GM15510 (cell line): ENCODE measurements at regions not wholly inside any gene's neighbourhood (a gene's known extent, or its start where the extent isn't known, plus 50 kb on each side); places are given as distances from the start of the nearest gene placed in this dataset.

Source experiments
- POLR2A ChIP-seq: IDR thresholded peaks from 3 replicates; pipeline ENCODE4 v1.6.1; 2011; ENCODE audit warnings: borderline replicate concordance; ENCODE audit not compliant: insufficient read length; ENCODE audit errors: extremely low read depth

DNA sequence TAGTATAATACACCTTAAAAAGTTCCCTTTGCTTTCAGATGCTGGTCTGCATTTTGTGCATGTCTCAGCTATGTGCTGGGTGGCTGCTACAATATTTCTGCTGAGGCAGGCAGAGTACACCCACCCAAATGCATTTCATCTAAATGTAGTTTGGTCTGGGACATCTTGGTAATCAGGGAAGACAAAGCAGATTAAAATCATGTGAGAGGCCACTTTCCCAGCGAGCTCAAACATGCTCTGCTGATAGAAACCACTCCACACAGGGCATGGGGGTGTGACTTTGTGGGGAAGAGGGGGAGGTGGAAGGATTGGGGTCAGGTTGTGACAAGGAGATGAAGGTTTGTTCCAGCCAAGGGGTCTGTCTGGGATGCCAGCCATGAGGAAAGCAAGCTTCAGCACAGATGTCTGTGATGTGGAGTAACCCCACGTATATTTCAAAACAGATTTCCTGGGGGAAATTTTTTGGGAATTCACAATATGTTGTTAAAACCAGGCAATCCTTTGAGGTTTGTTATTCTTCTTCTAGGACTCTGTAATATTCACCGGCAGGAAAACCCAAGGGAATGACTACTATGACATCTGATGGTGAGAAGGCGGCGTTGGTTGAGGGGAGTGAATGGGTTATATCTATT lies 255.1 kb upstream of the FGGY start:
- no peak for TF ChIP-seq POLR2A

DNA sequence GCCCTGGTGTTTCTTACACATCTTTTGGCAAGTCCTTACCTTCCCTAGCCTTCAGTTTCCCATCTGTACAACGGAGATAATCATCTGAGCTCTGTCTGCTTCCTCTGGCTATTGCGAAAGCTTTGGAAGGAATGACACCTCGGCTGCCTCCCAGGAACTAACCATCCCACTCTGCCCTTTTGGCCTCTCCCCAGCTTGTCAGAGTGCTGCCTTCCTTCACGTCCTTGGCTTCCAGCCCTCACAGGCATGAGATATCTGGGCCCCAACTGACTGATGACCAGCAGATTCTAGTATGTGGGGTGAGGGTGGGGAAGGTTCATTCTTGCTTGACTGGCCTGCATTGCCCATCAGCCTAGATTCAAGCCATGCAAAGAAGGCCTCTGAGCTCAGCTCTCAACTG lies 253.1 kb upstream of the FGGY start:
- TF ChIP-seq POLR2A: no peak

GRCh38 chr1:59044535-59045121 lies 252.3 kb upstream of the FGGY start:
- no peak for TF ChIP-seq POLR2A

DNA sequence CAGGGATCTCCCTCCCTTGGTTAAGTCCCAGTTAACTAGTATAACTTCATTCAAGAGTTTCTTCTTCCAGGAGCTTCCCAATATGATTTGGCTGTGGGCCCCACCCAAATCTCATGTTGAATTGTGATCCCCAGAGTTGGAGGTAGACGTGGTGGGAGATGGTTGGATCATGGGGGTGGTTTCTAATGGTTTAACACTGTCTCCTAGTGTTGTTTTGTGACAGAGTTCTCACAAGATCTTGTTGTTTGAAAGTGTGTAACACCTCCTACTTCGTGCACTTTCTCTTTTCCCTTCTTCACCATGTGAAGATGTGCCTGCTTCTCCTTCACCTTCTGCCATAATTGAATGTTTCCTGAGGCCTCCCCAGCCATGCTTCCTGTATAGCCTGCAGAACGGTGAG lies 251.8 kb upstream of the FGGY start:
- TF ChIP-seq POLR2A: no peak

GRCh38 chr1:59045636-59046035 lies 251.3 kb upstream of the FGGY start:
- no peak for TF ChIP-seq POLR2A

DNA sequence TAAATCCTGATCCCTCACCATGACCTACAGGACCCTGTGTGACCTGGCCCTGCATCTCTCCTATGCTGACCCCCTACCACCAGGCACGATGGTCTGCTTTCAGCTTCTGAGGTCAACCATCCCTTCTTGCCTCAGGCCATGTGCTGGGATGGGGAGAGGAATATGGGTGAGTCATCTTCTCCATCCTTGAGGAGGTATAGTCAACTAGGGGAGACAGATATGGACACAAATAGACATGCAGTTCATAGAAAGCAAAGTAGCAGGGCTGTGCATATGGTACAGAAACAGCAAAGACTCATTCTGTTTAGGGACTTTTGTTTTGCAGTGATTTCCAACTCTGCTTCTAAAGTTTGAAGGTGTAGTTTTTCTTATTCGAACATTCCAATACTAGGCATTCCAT lies 250.8 kb upstream of the FGGY start:
- TF ChIP-seq POLR2A: no peak

DNA sequence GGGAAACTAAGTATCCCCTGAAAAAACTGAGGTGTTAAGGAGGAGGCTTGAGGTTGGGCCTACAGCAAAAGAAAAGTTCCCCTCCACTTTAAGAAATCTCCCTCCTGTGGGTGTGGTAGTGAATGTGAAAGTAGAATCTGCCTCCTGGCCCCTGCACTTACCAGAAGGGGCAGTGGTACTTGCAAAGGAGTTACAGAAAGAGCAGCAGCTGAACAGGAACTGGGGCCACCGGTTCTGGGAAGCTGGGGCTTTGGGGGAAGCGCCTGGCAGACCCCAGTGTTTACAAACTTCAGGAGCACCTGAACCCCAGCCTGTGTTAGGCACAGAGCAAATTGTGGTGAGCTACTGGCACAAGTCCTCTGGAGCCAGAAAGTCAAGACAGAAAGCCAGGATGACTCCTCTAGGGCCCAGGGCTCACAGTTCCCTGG lies 250.2 kb upstream of the FGGY start:
- TF ChIP-seq POLR2A: no peak

DNA sequence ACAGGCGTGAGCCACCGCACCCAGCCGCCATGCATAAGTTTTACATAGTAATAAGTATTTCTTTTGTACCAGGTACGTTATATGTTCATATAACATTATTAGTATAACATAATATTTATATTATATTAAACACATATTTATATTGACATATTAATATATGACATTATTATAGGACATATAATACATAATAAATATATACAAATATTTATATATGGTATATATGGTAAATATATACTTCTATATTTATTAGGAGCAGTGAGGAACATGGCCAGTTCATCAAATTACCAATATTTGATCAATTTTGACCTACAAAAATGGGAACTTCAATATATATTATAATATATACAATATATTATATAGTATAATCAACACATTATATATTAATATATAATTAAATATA lies 245.9 kb upstream of the FGGY start:
- TF ChIP-seq POLR2A: no peak

DNA sequence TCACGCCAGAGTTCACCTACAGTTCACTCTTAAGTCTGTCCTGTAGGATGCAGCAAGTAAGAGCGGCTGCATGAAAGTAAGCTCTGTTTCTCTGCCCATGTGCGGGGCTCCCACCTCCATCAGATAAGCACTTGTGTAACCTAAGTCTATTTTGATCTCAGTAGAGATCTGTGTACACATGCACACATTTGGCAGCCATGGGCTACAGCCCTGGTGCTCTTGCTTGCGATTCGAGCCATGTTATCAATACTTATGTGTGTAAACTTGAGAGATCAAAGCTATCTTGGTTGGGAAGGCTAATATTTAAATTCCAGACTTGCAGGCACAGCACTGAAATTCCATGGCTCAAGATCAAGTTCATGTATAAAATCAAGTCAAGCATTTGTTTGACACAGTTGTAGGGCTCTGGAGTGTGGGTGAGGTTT lies 244.7 kb upstream of the FGGY start:
- no peak for TF ChIP-seq POLR2A

DNA sequence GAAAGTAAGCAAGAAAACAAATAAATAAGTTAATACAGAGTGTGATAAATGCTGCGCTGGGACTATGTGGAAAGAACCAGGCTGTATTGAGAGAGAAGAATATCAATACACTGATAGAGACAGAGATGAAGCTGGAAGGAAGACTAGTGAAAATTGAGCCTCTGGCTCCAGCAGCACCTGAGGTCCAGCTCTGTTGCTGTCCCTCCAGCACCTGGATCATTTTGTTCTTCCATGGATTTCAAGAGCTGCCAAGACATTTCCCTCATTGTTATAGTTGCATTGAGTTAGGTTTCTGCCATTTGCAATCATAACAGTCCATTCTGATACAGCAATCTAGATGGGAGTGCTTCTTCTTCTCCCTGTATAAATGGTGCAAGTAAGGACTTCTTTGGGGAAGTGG lies 242.7 kb upstream of the FGGY start:
- no peak for TF ChIP-seq POLR2A

DNA sequence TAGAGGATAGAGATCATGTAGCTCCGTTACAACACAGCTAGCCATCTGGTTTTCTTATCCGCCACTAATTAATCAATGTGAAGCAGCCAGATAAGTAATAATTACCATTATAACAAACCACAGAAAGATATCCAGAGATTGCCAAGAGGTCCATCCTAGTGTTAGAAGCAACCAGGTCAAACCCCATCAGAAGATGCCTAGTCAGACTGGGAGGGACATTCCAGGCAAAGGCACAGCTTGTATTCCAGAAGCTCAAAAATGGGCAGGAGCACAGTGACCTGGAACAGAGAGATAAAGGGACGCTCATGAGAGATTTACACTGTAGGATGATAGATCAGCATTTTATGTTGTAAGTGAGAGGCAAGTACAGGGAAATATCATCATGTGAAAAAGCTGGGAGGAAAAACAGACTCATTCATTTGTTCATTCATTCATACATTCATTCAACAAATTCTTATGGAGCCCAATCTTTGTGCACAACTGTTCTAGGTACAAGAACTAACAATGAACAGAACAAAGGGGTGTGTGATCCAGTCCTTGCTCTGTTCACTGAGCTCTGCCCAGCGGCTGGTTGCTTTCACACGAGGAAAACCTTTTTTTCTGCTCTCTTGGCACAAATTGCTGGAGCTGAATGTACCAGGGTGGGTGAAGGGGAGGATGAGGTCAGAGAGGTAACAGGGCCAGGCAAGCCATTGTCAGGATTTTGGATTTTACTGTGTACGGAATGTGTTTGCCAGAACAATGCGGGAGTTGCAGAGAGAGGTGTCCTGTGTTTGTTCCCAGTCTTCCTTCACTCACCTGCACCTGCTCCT lies 240.8 kb upstream of the FGGY start:
- no peak for TF ChIP-seq POLR2A

DNA sequence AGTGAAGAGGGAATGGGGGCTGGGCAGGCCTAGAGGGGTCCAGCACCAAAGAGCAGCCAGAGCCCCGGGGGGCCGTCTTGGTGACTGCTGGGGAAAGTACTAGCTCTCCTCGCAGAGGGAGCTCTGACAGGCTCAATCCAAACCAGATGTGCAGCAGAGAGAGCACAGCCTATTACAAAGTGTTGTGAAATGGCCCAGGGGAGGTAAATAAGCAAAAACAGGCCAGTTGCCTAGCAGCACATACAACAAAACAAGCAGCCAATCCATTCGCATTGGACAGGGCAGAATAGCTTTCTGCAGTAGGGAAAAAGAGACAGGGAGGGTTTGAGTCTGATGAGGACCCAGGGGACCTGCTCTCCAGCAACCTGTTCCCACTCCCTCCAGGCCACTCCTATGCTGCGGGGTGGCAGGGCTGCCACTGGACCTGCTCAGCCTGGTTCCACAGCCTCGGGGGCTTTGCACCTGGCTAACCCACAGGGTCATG lies 239.6 kb upstream of the FGGY start:
- no peak for TF ChIP-seq POLR2A

- TF ChIP-seq POLR2A: no peak
Measured at GRCh38 chr1:59057796-59058195, 239.1 kb upstream of the FGGY start.

- no peak for TF ChIP-seq POLR2A
Measured at GRCh38 chr1:59058665-59059439, 238.0 kb upstream of the FGGY start.

GRCh38 chr1:59061876-59062275 lies 235.0 kb upstream of the FGGY start:
- TF ChIP-seq POLR2A: no peak
